ENCODE measurements at regions not wholly inside any gene's neighbourhood (a gene's known extent, or its start where the extent isn't known, plus 50 kb on each side); places are given as distances from the start of the nearest gene placed in this dataset.
A peak's percentile ranks its signal among the peaks of the same experiment; 100 is the strongest.

DNA sequence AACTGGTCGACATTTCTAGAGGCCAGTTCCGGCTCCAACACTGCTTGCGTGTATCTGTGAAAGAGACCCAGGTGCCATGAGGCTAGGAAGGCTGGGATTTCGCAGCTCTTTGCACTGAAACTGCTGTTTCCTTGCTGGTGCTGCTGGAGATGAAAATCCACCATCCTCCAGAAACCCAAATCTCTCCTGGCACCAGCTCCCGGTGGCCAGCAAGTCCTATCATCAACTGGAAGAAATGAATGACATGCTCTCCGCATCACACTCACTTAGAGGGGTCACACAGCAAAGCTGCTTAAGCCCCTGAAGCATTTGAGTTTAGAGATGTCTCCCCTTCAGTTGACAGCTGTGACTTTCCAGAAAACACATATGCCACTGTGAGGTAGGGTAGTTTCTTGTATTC lies 471.8 kb upstream of the PROK2 start:
- H3K4me3 ChIP-seq: no peak overlapping the region
- H3K4me1 ChIP-seq (replicated peaks; ENCODE audit: insufficient read depth): no peaks in the 10 kb centered on the region
- H4K20me1 ChIP-seq (ENCODE audit: insufficient read depth): no peaks in the 10 kb centered on the region
- no peak overlapping the region for H2AFZ ChIP-seq
- DNase-seq: no peak
- H3K27ac ChIP-seq: no peak overlapping the region
- ChIA-PET POLR2A (ENCODE audit: unreplicated experiment) (no interaction called here), CTCF (no interaction called here)
- H3K27me3 ChIP-seq (ENCODE audit: insufficient read depth, low read depth): peaks cover 10% of the 10 kb centered on the region; the same call in 1 of the 2 replicates
- no peaks in the 10 kb centered on the region for H3K9me3 ChIP-seq (ENCODE audit: insufficient read depth, low read depth)
- intact Hi-C loops (cut with micrococcal nuclease; ENCODE audit: unreplicated experiment): no loop called here
- no peak for TF ChIP-seq EZH2 (IDR thresholded peaks at IDR 0.05; ENCODE audit: low read depth)
- TF ChIP-seq, protein P1, sequence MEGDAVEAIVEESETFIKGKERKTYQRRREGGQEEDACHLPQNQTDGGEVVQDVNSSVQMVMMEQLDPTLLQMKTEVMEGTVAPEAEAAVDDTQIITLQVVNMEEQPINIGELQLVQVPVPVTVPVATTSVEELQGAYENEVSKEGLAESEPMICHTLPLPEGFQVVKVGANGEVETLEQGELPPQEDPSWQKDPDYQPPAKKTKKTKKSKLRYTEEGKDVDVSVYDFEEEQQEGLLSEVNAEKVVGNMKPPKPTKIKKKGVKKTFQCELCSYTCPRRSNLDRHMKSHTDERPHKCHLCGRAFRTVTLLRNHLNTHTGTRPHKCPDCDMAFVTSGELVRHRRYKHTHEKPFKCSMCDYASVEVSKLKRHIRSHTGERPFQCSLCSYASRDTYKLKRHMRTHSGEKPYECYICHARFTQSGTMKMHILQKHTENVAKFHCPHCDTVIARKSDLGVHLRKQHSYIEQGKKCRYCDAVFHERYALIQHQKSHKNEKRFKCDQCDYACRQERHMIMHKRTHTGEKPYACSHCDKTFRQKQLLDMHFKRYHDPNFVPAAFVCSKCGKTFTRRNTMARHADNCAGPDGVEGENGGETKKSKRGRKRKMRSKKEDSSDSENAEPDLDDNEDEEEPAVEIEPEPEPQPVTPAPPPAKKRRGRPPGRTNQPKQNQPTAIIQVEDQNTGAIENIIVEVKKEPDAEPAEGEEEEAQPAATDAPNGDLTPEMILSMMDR (conservative IDR thresholded peaks at IDR 0.05): no peak
- H3K79me2 ChIP-seq (ENCODE audit: low read depth): no peaks in the 10 kb centered on the region
- no peaks in the 10 kb centered on the region for H3F3A ChIP-seq (ENCODE audit: insufficient read depth, low read depth)
- BruUV-seq (replicated peaks): no TSS peak
- no peaks in the 10 kb centered on the region for H3K36me3 ChIP-seq (ENCODE audit: low read depth)
- no peak overlapping the region for H3K4me2 ChIP-seq
- no peaks in the 10 kb centered on the region for H3K9me2 ChIP-seq (ENCODE audit: insufficient read depth)

DNA sequence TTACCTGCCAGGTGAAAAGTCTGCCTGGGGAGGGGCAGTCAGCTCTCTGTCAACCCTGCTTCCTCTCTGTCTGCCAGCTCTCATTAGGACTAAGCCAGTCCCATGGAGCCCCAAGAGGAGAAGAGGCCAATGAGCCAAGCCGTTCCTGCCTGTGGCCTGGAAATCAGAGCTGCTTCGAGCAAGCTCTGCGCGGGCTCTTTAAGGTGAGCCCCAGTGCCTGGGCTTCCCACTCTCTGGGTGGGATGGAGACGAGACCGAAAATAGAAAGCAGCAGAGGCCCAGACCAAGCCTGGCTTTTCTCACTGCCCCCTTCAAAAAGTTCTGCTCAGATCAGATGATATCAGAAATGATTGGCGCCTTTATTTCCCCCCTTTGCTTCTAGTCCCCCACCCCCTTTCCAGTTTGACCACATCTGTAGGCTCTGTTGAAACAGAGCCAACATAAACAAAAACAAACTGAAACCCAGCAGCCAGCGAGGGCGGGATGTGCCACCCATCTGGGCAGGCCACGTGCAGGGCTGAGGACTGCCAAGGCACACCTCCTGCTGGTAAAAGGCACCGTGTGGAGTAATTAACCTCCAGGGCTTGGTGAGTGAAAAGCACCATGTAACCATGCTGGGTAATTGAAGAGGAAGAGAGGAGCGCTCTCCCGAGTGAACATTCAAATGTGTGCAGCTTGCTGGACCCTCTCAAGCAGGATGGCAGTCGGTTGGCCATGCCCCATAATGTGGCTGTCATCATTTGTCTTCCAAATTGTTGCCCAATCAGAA lies 471.0 kb upstream of the PROK2 start:
- Histone ChIP-seq H3K27ac (no peak overlapping the region), H3K4me3 (no peak overlapping the region), H4K20me1 (ENCODE audit: insufficient read depth) (no peaks in the 10 kb centered on the region), H3F3A (ENCODE audit: insufficient read depth, low read depth) (no peaks in the 10 kb centered on the region), H3K27me3 (ENCODE audit: insufficient read depth, low read depth) (peaks cover 16% of the 10 kb centered on the region), H2AFZ (no peak overlapping the region), H3K4me1 (replicated peaks; ENCODE audit: insufficient read depth) (no peaks in the 10 kb centered on the region), H3K9me2 (ENCODE audit: insufficient read depth) (no peaks in the 10 kb centered on the region), H3K36me3 (ENCODE audit: low read depth) (no peaks in the 10 kb centered on the region), H3K79me2 (ENCODE audit: low read depth) (no peaks in the 10 kb centered on the region), H3K9me3 (ENCODE audit: insufficient read depth, low read depth) (no peaks in the 10 kb centered on the region), H3K4me2 (peak overlapping the region; percentile 46; the same call in 1 of the 2 replicates)
- TF ChIP-seq EZH2 (IDR thresholded peaks at IDR 0.05; ENCODE audit: low read depth): no peak
- TF ChIP-seq, protein P1 (conservative IDR thresholded peaks at IDR 0.05): no peak
- no TSS peak for BruUV-seq (replicated peaks)
- ChIA-PET POLR2A (ENCODE audit: unreplicated experiment) (no interaction called here), CTCF (no interaction called here)
- DNase-seq: peak; percentile 33 to 34
- intact Hi-C loops (cut with micrococcal nuclease; ENCODE audit: unreplicated experiment): no loop called here

DNA sequence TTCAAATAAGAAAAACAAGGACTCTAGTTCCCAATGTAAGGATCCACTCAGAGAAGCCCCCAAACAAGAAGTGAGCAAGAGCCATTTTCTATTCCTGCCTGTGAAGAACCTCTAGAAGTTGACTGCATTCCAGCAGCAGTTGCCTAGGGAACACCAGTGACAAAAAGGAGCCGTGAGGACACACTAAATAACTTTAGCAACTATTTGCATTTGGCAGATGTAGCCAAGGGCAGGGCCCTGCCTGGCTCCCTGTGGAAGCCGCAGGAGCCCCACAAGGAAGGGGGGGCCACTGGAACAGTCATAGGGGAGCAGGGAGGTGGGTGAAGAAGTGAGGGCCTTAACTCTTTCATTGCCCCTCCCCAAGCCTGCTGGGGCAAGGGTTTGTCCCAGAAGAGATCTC lies 470.2 kb upstream of the PROK2 start:
- no TSS peak for BruUV-seq (replicated peaks)
- H2AFZ ChIP-seq: no peak overlapping the region
- ChIA-PET CTCF (no interaction called here), POLR2A (ENCODE audit: unreplicated experiment) (no interaction called here)
- H3K9me2 ChIP-seq (ENCODE audit: insufficient read depth): no peaks in the 10 kb centered on the region
- H3K4me1 ChIP-seq (replicated peaks; ENCODE audit: insufficient read depth): no peaks in the 10 kb centered on the region
- no peaks in the 10 kb centered on the region for H4K20me1 ChIP-seq (ENCODE audit: insufficient read depth)
- H3K79me2 ChIP-seq (ENCODE audit: low read depth): no peaks in the 10 kb centered on the region
- peaks cover 20% of the 10 kb centered on the region for H3K27me3 ChIP-seq (ENCODE audit: insufficient read depth, low read depth)
- TF ChIP-seq, protein P1 (conservative IDR thresholded peaks at IDR 0.05): no peak
- no peak for TF ChIP-seq EZH2 (IDR thresholded peaks at IDR 0.05; ENCODE audit: low read depth)
- no peak overlapping the region for H3K4me2 ChIP-seq
- no peaks in the 10 kb centered on the region for H3K36me3 ChIP-seq (ENCODE audit: low read depth)
- H3F3A ChIP-seq (ENCODE audit: insufficient read depth, low read depth): no peaks in the 10 kb centered on the region
- intact Hi-C loops (cut with micrococcal nuclease; ENCODE audit: unreplicated experiment): no loop called here
- no peak overlapping the region for H3K27ac ChIP-seq
- H3K4me3 ChIP-seq: no peak overlapping the region
- no peak for DNase-seq
- no peaks in the 10 kb centered on the region for H3K9me3 ChIP-seq (ENCODE audit: insufficient read depth, low read depth)
